ENCODE measurements at regions not wholly inside any gene's neighbourhood (a gene's known extent, or its start where the extent isn't known, plus 50 kb on each side); places are given as distances from the start of the nearest gene placed in this dataset.

DNA sequence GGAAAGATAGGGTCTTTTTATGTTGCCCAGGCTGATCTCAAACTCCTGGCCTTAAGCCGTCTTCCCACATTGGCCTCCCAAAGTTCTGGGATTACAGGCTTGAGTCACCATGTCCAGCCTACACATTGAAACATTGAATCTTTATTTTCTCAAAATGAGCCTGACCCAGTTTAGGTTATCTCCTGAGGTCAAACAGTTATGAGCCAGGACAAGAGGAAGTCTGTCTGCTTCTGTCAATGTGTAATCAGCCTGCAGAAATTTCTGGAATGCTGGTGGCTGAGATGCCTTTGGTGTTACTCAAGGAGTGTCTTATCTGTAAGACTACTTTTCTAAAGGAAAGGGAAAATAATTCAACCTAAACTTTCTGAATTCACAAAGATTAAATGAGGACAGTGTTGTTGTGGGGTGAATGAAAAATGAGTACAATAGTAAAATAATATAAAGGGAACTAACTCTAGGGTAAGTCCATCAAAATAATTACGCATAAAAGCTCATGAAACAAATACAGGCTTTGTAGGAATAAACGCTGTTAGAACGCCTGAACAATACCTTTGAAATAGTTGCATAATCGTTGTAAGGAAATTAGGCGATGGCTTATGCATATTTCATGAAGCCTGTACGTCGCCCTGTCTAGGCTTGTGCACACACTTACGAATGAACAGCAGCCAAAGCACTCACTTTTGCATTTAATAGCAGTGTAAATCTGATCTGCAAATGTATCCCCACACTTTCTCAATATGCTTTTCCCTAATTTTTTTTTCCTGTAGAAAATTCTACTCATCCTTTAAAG is 260.8 kb downstream of the RDH14 start:
- TF ChIP-seq, protein P1, sequence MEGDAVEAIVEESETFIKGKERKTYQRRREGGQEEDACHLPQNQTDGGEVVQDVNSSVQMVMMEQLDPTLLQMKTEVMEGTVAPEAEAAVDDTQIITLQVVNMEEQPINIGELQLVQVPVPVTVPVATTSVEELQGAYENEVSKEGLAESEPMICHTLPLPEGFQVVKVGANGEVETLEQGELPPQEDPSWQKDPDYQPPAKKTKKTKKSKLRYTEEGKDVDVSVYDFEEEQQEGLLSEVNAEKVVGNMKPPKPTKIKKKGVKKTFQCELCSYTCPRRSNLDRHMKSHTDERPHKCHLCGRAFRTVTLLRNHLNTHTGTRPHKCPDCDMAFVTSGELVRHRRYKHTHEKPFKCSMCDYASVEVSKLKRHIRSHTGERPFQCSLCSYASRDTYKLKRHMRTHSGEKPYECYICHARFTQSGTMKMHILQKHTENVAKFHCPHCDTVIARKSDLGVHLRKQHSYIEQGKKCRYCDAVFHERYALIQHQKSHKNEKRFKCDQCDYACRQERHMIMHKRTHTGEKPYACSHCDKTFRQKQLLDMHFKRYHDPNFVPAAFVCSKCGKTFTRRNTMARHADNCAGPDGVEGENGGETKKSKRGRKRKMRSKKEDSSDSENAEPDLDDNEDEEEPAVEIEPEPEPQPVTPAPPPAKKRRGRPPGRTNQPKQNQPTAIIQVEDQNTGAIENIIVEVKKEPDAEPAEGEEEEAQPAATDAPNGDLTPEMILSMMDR (IDR thresholded peaks at IDR 0.05): no peak
- TF ChIP-seq POLR2A (IDR thresholded peaks at IDR 0.05): no peak
